Activated CD4-positive, alpha-beta T cell treated with anti-CD3 and anti-CD28 coated beads, Interleukin-2, Interleukin-6, amounts not matched to agents 100 ng/mL and 50 ng/mL, durations not matched to agents 16 hours and 8 hours (primary cell): ENCODE measurements at regions not wholly inside any gene's neighbourhood (a gene's known extent, or its start where the extent isn't known, plus 50 kb on each side); places are given as distances from the start of the nearest gene placed in this dataset.
"Not testable (repeated sequence)": the region's sequence is repeated elsewhere in the genome, so short reads cannot be mapped to it uniquely, and the experiment has no call there.

ENCODE experiments used
- DNase-seq: peaks from one replicate; pipeline ENCODE4 v3.0.0-alpha.2; 2020

DNA sequence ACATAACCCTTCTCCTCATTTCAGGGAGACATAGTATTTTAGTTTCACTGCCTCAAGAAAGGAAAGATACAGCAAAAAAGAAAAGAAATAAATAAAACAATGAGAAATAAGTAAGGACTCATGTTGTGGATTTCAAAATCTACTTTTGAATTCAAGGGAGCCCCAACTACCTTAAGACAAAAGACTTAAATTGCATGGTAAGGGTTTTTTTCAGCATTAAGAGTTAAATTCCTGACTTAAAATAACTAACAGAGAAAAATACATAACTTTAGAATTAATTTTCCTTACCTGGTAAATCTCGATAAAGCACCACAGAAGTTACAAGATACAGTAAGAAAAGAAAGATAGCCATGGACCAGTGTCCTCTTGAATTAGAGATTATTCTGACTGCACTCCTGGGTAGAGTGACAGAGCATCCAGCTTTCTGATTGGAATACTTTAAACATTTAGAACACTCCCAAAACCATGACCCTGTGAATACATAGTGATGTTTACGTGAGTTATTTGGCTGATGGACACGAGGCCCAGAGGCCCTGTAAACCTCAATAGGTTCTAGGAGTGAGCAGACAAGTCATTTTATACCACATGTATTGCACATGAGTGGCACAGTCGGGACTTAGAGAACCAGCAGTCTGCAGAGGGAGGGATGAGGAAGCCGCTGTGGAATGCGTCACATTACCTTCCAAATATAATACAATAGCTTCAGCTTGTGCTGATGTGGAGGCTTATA lies 292.5 kb upstream of the SEMA3C start:
- DNase-seq, result no peak

- DNase-seq, result no peak
These were observed 291.6 kb upstream of the SEMA3C start for GRCh38 chr7:81210137-81211064.

GRCh38 chr7:81209059-81209458 lies 290.2 kb upstream of the SEMA3C start:
- DNase-seq, result no peak

- no peak for DNase-seq
These were observed 288.9 kb upstream of the SEMA3C start for GRCh38 chr7:81207801-81208200.

DNA sequence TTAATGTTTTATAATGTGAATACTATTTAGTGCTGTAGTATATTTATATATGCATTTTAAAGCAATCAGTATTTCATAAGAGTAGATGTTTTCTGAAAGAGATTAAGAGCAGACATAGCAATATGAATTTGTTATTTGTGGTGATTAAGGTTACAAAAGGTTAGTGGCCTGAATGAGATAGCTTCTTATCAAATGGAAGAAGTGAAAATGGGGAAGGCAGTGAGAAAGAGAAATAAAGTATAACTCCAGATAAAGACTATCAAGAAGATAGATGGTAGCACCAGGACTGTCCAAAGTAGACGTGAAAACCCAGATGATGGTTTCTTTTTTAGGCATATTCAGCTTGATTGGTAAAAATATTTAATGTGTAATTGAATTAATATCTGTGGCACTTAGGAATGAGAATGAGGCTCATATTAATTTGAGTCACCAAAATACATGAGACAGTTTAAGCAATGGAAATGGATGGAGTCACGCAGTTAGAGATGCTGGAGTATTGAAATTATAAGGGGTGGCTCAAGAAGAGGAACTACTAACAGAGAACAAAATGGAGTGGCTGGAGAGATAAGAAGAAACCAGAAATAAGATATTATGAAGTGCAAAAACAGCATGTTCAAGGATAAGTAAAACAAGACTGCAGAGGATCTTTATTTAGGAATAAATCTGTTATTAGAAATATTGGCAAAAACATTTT lies 288.0 kb upstream of the SEMA3C start:
- DNase-seq, result no peak

DNA sequence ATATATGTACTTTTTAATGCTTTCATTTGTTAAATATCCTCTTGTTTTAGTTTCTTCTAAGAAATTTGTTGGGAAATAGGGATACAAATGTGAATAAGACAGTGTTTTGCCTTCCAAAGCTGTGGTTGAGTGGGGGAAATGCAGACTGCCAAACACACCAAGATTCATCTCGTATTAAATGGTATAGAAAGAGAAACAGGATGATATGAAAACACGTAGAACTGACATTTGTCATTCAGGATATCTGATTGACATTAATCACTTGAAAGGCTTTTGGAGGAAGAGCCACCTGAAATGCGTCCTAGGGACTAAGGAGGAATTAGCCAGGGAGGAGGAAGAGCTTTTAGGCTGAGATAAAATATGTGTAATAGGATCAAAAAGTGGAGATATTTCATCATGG lies 287.4 kb upstream of the SEMA3C start:
- DNase-seq, result no peak

DNA sequence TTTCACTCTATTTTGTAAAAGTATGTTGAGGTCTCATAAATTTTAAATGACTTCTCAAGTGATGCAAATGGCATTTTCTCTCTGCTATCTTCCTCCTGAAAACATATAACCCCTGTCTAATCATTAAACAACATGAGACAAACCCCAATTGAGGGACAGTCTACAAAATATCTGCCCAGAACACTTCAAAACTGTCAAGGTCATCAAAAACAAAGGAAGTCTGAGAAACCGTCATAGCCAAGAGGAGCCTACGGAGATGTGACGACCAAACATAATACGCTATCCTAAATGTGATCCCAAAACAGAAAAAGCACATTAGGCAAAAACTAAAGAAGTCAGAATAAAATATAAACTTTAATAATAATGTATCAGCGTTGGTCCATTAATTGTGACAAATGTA lies 282.3 kb upstream of the SEMA3C start:
- DNase-seq, result no peak

- no peak for DNase-seq
These were observed 279.9 kb upstream of the SEMA3C start for GRCh38 chr7:81198766-81199165.

- no peak for DNase-seq
These were observed 278.4 kb upstream of the SEMA3C start for GRCh38 chr7:81197266-81197665.

DNA sequence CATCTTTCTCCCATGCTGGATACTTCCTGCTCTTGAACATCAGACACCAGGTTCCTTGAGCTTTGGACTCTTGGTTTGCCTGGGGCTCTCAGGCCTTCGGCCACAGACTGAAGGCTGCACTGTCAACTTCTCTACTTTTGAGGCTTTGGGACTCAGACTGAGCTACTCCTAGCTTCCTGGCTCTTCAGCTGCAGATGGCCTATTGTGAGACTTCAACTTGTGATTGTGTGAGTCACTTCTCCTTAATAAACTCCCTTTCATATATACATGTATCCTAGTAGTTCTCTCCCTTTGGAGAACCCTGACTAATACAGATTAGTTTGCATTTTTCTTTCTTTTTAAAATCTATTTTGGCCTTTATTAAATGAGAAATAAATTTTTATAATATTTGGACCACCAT lies 276.2 kb upstream of the SEMA3C start:
- DNase-seq, result no peak

DNA sequence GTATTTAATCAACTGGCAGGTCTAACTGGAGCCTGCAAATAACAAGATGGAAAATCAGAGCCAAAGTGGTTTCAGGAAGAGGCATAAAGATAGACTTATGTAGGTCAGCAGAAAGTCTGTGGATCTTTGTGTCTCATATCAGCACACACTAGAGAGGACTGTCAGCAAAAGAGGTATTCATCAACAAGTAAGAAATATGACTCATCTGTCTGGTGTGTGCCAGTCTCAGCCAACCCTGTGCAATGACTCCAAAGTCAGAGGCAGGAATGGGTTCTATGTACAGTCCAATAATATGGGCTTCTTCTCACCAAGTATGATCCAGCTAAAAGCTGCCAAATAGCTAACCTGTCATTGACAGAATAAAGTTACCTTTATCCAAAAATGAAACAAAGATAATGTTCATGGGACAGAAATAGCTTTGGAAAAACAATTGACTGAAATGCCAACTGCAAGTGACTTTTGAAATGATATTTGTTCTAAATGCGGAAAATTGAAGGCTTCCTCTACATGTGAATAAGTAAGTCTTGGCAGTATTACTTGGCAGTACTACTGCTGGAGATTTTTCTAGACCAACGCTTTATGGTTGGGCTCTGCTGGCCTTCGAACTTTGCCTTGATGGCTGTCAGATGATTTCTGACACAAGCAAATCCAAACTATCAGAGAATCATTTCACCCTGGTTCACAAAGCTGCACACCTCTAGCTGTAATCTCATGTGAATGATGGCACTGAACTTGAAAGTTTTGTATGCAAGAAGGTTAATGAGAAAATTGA lies 272.3 kb upstream of the SEMA3C start:
- no peak for DNase-seq

GRCh38 chr7:81187753-81188152 lies 268.9 kb upstream of the SEMA3C start:
- no peak for DNase-seq

GRCh38 chr7:81186691-81187090 lies 267.8 kb upstream of the SEMA3C start:
- DNase-seq, result no peak

DNA sequence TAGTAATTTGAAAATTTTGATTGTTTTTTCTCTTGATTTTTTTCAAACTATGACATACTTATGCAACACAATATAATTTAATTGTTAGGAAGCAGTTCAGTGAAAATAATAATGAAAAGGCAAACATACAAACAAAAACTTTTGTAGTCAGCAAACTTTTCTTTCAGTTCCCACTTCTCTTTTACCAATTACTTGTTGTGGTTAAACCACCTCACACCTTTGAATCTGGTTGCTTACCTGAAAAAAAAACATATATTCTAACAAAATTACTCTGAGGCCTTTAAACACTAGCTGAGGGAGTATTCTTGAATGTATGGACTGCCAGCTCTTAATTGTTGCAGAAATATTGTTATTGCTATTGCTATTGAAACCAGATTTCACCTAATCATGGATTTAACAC lies 266.2 kb upstream of the SEMA3C start:
- no peak for DNase-seq

- DNase-seq, result no peak
These were observed 264.5 kb upstream of the SEMA3C start for GRCh38 chr7:81183326-81183725.

GRCh38 chr7:81182056-81182455 lies 263.2 kb upstream of the SEMA3C start:
- not testable (repeated sequence) for DNase-seq

- no peak for DNase-seq
These were observed 262.2 kb upstream of the SEMA3C start for GRCh38 chr7:81181066-81181465.

- no peak for DNase-seq
These were observed 261.7 kb upstream of the SEMA3C start for GRCh38 chr7:81180573-81180972.

DNA sequence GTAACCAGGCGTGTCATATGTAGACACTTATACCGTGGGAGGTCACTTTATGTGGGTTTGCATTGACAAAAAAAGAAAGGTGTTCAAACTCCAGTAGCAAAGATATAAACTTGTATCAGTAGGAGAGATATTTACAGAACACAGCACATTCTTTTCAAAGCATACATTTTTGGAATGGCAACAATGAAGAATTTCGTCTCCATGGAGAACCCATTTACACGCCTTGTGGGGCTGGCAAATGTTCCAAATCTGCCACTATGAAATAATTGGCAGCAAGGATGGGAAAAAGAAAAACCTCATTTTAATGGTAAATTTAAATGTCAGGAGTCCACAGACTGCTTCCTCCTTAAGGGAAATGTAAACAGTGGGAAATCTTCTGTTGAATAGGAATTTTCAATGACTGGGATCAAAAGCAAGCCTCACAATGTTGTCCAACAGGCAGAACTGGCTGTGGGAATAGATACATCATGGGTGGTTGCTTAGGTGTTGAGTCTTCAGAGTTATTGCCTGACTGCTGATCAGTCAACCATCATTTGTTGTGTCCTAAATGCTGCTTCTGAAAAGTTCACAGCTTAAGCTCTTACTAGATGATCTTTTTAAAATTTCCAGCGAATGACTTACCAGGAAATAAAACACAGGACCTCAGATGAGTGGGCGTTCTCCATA lies 256.6 kb upstream of the SEMA3C start:
- DNase-seq, result no peak

DNA sequence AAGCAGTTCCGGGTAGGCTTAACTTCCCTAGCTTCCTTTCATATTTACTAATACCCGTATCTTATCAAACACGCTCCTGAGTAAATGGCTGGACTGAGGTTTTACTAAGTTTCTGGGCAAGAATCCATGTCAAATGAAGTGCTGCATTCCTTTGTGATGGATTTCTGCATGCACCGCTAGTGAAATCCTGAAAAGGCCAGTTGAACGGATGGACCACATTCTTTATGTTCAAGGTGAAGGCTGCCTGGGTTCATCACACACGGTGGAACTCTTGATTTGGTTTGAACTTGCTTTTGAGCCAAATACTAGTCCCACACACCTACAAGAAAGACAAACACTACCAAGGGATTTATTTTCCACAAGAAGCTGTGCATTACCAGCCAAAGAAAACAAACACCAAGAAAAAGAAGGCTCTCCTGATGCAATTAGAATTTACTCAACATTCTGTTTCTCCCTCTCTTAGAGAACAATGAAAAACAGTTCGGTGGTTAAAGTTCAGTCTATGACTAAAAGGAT lies 255.0 kb upstream of the SEMA3C start:
- no peak for DNase-seq

DNA sequence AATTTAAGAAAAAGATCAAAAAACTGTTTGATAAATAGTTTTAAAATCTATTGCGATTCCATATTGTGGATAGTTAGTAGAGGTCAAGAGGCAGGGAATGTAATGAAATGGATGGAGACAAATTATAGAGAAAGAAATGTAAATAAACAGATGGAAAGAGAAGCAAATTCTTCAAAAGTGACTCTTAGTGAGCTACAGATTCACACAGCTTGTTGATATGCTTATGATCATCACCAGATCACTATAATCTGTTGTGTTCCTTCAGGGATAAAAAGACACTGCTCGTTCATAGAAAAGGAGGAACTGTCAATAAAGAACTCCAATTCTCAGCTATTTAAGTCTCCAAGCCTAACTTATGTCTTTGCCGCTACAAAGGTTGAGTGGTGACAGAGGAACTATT lies 251.4 kb upstream of the SEMA3C start:
- no peak for DNase-seq

DNA sequence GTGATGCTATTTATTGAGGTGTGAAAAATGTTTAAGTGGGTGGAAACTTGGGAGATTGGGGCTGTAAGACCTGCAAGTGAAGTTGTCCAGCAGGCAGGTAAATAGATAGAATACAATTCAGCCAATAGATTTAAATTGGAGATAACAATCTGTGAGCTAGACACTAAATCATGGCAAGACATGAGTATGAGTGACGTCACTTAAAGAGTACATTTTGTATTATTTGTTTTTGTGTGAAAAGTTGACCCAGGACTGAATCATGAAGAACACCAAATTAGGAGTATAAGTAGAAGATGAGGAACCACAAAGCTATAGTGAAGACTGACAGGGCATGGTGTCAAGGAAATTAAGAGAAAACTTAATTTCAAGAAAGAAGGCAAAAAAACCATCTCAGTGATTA lies 249.1 kb upstream of the SEMA3C start:
- DNase-seq, result no peak
